PC-9 (cell line): ENCODE measurements at regions not wholly inside any gene's neighbourhood (a gene's known extent, or its start where the extent isn't known, plus 50 kb on each side); places are given as distances from the start of the nearest gene placed in this dataset.

Source experiments
- EZH2 ChIP-seq: fragments of 200-600 bp; sonication (generic); IDR thresholded peaks from 2 replicates; pipeline ENCODE4 v1.8.0; 2017; ENCODE audit warnings: antibody characterized with exemption, low read depth
- TF ChIP-seq, protein P1 (sequence below): fragments of 200-600 bp; sonication (generic); conservative IDR thresholded peaks from 2 replicates; pipeline ENCODE4 v1.6.1; 2017; ENCODE audit warnings: mixed run types, antibody characterized with exemption, mild to moderate bottlenecking, moderate library complexity

DNA sequence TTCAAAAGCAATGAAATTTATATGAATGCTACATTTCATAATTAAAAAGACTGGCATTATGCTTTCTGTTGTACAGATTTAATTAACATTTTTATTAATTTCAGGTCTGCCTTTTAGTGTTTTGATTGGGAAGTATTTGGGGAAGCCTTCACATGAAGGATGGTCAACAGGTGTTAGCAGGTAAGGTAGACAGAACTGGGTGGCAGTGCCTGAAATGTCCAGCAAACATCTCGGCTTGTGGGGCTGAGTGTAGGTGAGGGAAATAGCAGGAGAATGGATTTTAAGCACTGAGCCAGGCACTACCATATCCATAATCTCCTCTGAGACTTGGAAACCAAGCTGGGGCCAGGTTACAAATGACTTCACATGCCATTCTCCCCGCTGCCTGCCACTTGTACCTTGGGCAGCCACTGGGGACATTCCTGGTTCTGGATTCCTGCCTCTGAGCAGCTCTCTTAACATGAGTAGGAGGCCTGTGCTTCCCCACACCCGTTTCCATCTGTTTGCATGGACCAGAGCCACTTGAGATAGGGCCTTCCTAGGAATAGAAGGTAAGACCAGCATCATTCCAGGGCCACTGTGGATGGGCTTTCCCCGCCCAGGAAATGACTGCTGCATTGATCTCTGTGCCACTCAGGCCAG, 125.9 kb upstream of the HES1 start:
- TF ChIP-seq, protein P1, sequence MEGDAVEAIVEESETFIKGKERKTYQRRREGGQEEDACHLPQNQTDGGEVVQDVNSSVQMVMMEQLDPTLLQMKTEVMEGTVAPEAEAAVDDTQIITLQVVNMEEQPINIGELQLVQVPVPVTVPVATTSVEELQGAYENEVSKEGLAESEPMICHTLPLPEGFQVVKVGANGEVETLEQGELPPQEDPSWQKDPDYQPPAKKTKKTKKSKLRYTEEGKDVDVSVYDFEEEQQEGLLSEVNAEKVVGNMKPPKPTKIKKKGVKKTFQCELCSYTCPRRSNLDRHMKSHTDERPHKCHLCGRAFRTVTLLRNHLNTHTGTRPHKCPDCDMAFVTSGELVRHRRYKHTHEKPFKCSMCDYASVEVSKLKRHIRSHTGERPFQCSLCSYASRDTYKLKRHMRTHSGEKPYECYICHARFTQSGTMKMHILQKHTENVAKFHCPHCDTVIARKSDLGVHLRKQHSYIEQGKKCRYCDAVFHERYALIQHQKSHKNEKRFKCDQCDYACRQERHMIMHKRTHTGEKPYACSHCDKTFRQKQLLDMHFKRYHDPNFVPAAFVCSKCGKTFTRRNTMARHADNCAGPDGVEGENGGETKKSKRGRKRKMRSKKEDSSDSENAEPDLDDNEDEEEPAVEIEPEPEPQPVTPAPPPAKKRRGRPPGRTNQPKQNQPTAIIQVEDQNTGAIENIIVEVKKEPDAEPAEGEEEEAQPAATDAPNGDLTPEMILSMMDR, result no peak
- no peak for TF ChIP-seq EZH2
